ENCODE measurements at regions not wholly inside any gene's neighbourhood (a gene's known extent, or its start where the extent isn't known, plus 50 kb on each side); places are given as distances from the start of the nearest gene placed in this dataset.

DNA sequence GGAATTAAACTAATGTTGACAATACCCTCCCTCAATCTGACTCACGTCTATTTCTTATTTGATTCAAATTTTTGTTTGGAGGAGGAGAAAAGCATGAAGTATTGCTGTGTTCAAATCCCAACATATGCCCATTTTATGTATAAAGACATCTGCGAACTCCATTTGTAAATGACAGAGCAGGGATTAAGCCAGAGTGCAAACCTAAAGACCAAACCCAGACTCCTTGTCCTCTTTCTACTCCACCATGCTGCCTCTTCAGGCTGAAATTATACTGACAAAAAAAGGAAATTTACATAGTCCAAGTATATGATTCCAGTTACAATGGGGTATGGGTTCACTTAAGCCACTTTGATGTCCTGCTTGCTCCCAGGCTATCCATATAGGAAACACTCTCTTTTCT lies 383.1 kb downstream of the ADRA2A start:
- TF ChIP-seq, protein P1, sequence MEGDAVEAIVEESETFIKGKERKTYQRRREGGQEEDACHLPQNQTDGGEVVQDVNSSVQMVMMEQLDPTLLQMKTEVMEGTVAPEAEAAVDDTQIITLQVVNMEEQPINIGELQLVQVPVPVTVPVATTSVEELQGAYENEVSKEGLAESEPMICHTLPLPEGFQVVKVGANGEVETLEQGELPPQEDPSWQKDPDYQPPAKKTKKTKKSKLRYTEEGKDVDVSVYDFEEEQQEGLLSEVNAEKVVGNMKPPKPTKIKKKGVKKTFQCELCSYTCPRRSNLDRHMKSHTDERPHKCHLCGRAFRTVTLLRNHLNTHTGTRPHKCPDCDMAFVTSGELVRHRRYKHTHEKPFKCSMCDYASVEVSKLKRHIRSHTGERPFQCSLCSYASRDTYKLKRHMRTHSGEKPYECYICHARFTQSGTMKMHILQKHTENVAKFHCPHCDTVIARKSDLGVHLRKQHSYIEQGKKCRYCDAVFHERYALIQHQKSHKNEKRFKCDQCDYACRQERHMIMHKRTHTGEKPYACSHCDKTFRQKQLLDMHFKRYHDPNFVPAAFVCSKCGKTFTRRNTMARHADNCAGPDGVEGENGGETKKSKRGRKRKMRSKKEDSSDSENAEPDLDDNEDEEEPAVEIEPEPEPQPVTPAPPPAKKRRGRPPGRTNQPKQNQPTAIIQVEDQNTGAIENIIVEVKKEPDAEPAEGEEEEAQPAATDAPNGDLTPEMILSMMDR (IDR thresholded peaks at IDR 0.05 in 8 of 11, conservative IDR thresholded peaks at IDR 0.05 in 3 of 11): no peak
- TF ChIP-seq POLR2A (IDR thresholded peaks at IDR 0.05) (no peak), POLR2AphosphoS5 (IDR thresholded peaks at IDR 0.05) (no peak)

Data from spleen (tissue), 7 donors.